ENCODE measurements at regions not wholly inside any gene's neighbourhood (a gene's known extent, or its start where the extent isn't known, plus 50 kb on each side); places are given as distances from the start of the nearest gene placed in this dataset.

GRCh38 chr3:23112491-23112890 lies 90.6 kb upstream of the UBE2E2 start:
- TF ChIP-seq ZNF530 (tag by site-specific recombination; IDR thresholded peaks at IDR 0.05; ENCODE audit: low read depth) (no peak), ZNF214 (tag by site-specific recombination; IDR thresholded peaks at IDR 0.05; ENCODE audit: borderline replicate concordance) (no peak), EGR2 (tag by site-specific recombination; IDR thresholded peaks at IDR 0.05; ENCODE audit: low read depth) (no peak)

Measured in HEK293 (cell line).